Epithelial cell of esophagus (primary cell): ENCODE measurements at regions not wholly inside any gene's neighbourhood (a gene's known extent, or its start where the extent isn't known, plus 50 kb on each side); places are given as distances from the start of the nearest gene placed in this dataset.

ENCODE experiments used
- DNase-seq: peaks from one replicate; pipeline ENCODE4 v3.0.0; 2010; ENCODE audit warnings: low read depth
- H3K4me3 ChIP-seq: 2 replicates; pipeline ENCODE4 v1.5.1; 2011; ENCODE audit warnings: mild to moderate bottlenecking, low read length, control low read depth
- CTCF ChIP-seq: IDR thresholded peaks from 2 replicates; pipeline ENCODE4 v1.5.1; 2011; ENCODE audit warnings: low read depth, mild to moderate bottlenecking, low read length, control low read depth, inconsistent platforms; ENCODE audit not compliant: insufficient read depth; ENCODE audit errors: missing control alignments

- no peak for DNase-seq
- no peak for TF ChIP-seq CTCF
Observed at GRCh38 chr14:97290977-97291376, 493.8 kb downstream of the VRK1 start.

GRCh38 chr14:97293659-97294058 lies 496.5 kb downstream of the VRK1 start:
- no peak for DNase-seq
- no peak overlapping the region for H3K4me3 ChIP-seq
- TF ChIP-seq CTCF: no peak

More at GRCh38 chr14:97290977-97291376, 493.8 kb downstream of the VRK1 start:
- H3K4me3 ChIP-seq: no peak overlapping the region

GRCh38 chr14:97295108-97295710 lies 498.0 kb downstream of the VRK1 start:
- H3K4me3 ChIP-seq: no peak overlapping the region
- DNase-seq: no peak
- TF ChIP-seq CTCF: no peak

GRCh38 chr14:97296176-97296575 lies 499.0 kb downstream of the VRK1 start:
- no peak overlapping the region for H3K4me3 ChIP-seq
- TF ChIP-seq CTCF: no peak
- DNase-seq: no peak

- DNase-seq: no peak
- TF ChIP-seq CTCF: no peak
- H3K4me3 ChIP-seq: no peak overlapping the region
Observed at GRCh38 chr14:97297100-97297499, 499.9 kb downstream of the VRK1 start.

- no peak for TF ChIP-seq CTCF
- DNase-seq: no peak
- H3K4me3 ChIP-seq: no peak overlapping the region
Observed at GRCh38 chr14:97298331-97298730, 501.1 kb downstream of the VRK1 start.

GRCh38 chr14:97298736-97299135 lies 501.6 kb downstream of the VRK1 start:
- H3K4me3 ChIP-seq: no peak overlapping the region
- no peak for DNase-seq
- no peak for TF ChIP-seq CTCF
